C4-2B (cell line): ENCODE measurements at regions not wholly inside any gene's neighbourhood (a gene's known extent, or its start where the extent isn't known, plus 50 kb on each side); places are given as distances from the start of the nearest gene placed in this dataset.

Experiments
- CTCF ChIP-seq: fragments of 450-650 bp; conservative IDR thresholded peaks from 2 replicates; pipeline ENCODE4 v1.5.1; 2017; ENCODE audit warnings: mild to moderate bottlenecking
- ZFX ChIP-seq: fragments of 450-650 bp; IDR thresholded peaks from 2 replicates; pipeline ENCODE4 v1.6.1; 2017

- TF ChIP-seq CTCF, result no peak
- no peak for TF ChIP-seq ZFX
Measured at GRCh38 chr10:118978998-118979350, 50.5 kb upstream of the NANOS1 start.
